HepG2 (cell line): ENCODE measurements at regions not wholly inside any gene's neighbourhood (a gene's known extent, or its start where the extent isn't known, plus 50 kb on each side); places are given as distances from the start of the nearest gene placed in this dataset.

ENCODE experiments used
- ATAC-seq: fragments of 200-7000 bp; cut with Tn5 transposase; 3 replicates; pipeline ENCODE4 v1.9.1; 2020; ENCODE audit warnings: mild to moderate bottlenecking, moderate library complexity
- BruUV-seq: library from RNA; stranded (reverse); fragments of 400-500 nt; replicated peaks from 2 replicates; lab custom pipeline; 2021; lab: Mats Ljungman, UMichigan
- CTCF ChIA-PET: fragments of 300-600 bp; formaldehyde crosslinking; extraction: SDS; loops from one replicate; lab custom pipeline; 2021; ENCODE audit warnings: low total read pairs, inconsistent platforms, low intra/inter-chr PET ratio; lab: Yijun Ruan, JAX
- POLR2A ChIA-PET: fragments of 350-600 bp; sonication (Branson Sonifier 250); formaldehyde crosslinking; loops from one replicate; lab custom pipeline; 2020; ENCODE audit warnings: antibody characterized with exemption, inconsistent platforms; lab: Yijun Ruan, JAX
- DNase-seq: peaks from one replicate; pipeline ENCODE4 v3.0.0-alpha.2; 2015; ENCODE audit warnings: low spot score
- FAIRE-seq: peaks from 3 replicates; lab custom pipeline; 2011; peaks lifted over from hg19 to GRCh38; lab: Jason Lieb, UNC
- H2AFZ ChIP-seq: one replicate; pipeline ENCODE4 v1.6.1; 2011; ENCODE audit warnings: low read length, inconsistent platforms
- H3K27ac ChIP-seq: fragments of 300-600 bp; 3 replicates; pipeline ENCODE4 v1.8.0; 2011; ENCODE audit warnings: mixed run types, mild to moderate bottlenecking, mixed read lengths, low read length, inconsistent platforms; ENCODE audit not compliant: insufficient read depth; ENCODE audit errors: extremely low read length
- H3K27me3 ChIP-seq, 2 experiments: fragments of 200-600 bp in 1 of 2; 2 replicates in 1 of 2; 3 replicates in 1 of 2; pipeline versions ENCODE4 v1.6.0 to v1.8.0; 2011; ENCODE audit warnings: low read length in 2 of 2, mild to moderate bottlenecking in 2 of 2, moderate library complexity in 2 of 2, inconsistent platforms in 1 of 2; ENCODE audit not compliant: insufficient read depth in 2 of 2, control insufficient read depth in 1 of 2
- H3K36me3 ChIP-seq, 2 experiments: fragments of 200-600 bp in 1 of 2; replicated peaks in 1 of 2; 2 replicates in 1 of 2; 3 replicates in 1 of 2; pipeline versions ENCODE4 v1.5.1 to v1.8.0; 2011; ENCODE audit warnings: low read length in 2 of 2, inconsistent platforms in 1 of 2; ENCODE audit not compliant: insufficient read depth in 2 of 2, control insufficient read depth in 1 of 2
- H3K4me1 ChIP-seq: 2 replicates; pipeline ENCODE4 v1.5.1; 2012; ENCODE audit warnings: low read length, inconsistent platforms; ENCODE audit not compliant: insufficient read depth
- H3K4me2 ChIP-seq: 2 replicates; pipeline ENCODE4 v1.6.0; 2011; ENCODE audit warnings: low read depth, low read length, inconsistent platforms
- H3K4me3 ChIP-seq, 3 experiments: fragments of 200-600 bp in 1 of 3; sonication (generic), shearing (Covaris generic) in 1 of 3; replicated peaks in 1 of 3; 2 replicates each; pipeline ENCODE4 v1.5.1; 2011 to 2016; ENCODE audit warnings: low read length in 3 of 3, inconsistent platforms in 2 of 3, low read depth in 2 of 3, mild to moderate bottlenecking in 2 of 3, control low read depth in 1 of 3, mixed read lengths in 1 of 3; ENCODE audit not compliant: insufficient read depth in 1 of 3
- H3K79me2 ChIP-seq: one replicate; pipeline ENCODE4 v1.6.1; 2011; ENCODE audit warnings: low read length, inconsistent platforms; ENCODE audit not compliant: insufficient read depth
- H3K9ac ChIP-seq: 2 replicates; pipeline ENCODE4 v1.6.0; 2011; ENCODE audit warnings: mild to moderate bottlenecking, low read depth, low read length, inconsistent platforms; ENCODE audit not compliant: insufficient read depth
- H3K9me3 ChIP-seq: 2 replicates; pipeline ENCODE4 v1.5.1; 2012; ENCODE audit warnings: mild to moderate bottlenecking, low read length
- H4K20me1 ChIP-seq: 2 replicates; pipeline ENCODE4 v1.6.0; 2011; ENCODE audit warnings: inconsistent platforms, mild to moderate bottlenecking, low read length, moderate library complexity; ENCODE audit not compliant: insufficient read depth
- DZIP1 ChIP-seq: sonication (generic); formaldehyde crosslinking; IDR thresholded peaks from 2 replicates; pipeline ENCODE4 v1.5.0; 2020; ENCODE audit warnings: mild to moderate bottlenecking, missing genetic modification reagents
- HOXA5 ChIP-seq: sonication (generic); formaldehyde crosslinking; IDR thresholded peaks from 2 replicates; pipeline ENCODE4 v1.4.0; 2020; ENCODE audit warnings: missing genetic modification reagents
- LBX2 ChIP-seq: sonication (generic); formaldehyde crosslinking; IDR thresholded peaks from 2 replicates; pipeline ENCODE4 v1.5.0; 2020; ENCODE audit warnings: missing genetic modification reagents, mild to moderate bottlenecking, borderline replicate concordance
- MZF1 ChIP-seq: sonication (generic); formaldehyde crosslinking; IDR thresholded peaks from 2 replicates; pipeline ENCODE4 v1.8.1; 2023; ENCODE audit warnings: mild to moderate bottlenecking, missing genetic modification reagents, borderline replicate concordance
- NFKB2 ChIP-seq: sonication (generic); formaldehyde crosslinking; IDR thresholded peaks from 2 replicates; pipeline ENCODE4 v1.4.0; 2020; ENCODE audit warnings: missing genetic modification reagents, borderline replicate concordance
- SNRNP70 ChIP-seq: fragments of 200-400 bp; formaldehyde crosslinking; IDR thresholded peaks from 2 replicates; pipeline ENCODE4 v1.6.1; 2017; ENCODE audit warnings: mild to moderate bottlenecking, low read depth, low read length, moderate library complexity
- SOX5 ChIP-seq: IDR thresholded peaks from 2 replicates; pipeline ENCODE4 v1.6.1; 2016; ENCODE audit warnings: borderline replicate concordance
- SP140L ChIP-seq: sonication (generic); formaldehyde crosslinking; IDR thresholded peaks from 2 replicates; pipeline ENCODE4 v1.4.0; 2020; ENCODE audit warnings: missing genetic modification reagents, borderline replicate concordance
- SRSF9 ChIP-seq: fragments of 200-400 bp; formaldehyde crosslinking; IDR thresholded peaks from 2 replicates; pipeline ENCODE4 v1.6.1; 2018; ENCODE audit warnings: borderline replicate concordance, mild to moderate bottlenecking, low read depth, low read length; ENCODE audit not compliant: insufficient read depth, poor library complexity, severe bottlenecking
- YY1 ChIP-seq: IDR thresholded peaks from 2 replicates; pipeline ENCODE4 v1.6.1; 2011; ENCODE audit warnings: low read length, low read depth, moderate library complexity, mild to moderate bottlenecking; ENCODE audit not compliant: insufficient read depth, insufficient replicate concordance
- ZSCAN31 ChIP-seq: sonication (generic); formaldehyde crosslinking; IDR thresholded peaks from 2 replicates; pipeline ENCODE4 v1.5.0; 2020; ENCODE audit warnings: low read depth, mild to moderate bottlenecking, missing genetic modification reagents
- in situ Hi-C: cut with HindIII; loops from 2 replicates; pipeline ENCODE4 v1.10.0; 2017; ENCODE audit warnings: low pct_unique_long_range_greater_than_20kb; ENCODE audit not compliant: extremely low pct_ligation_motif_present
- intact Hi-C: fragments of 100-400 bp; cut with micrococcal nuclease; formaldehyde crosslinking; loops from one replicate; pipeline ENCODE4 v1.10.0; 2022; ENCODE audit not compliant: unreplicated experiment
- TF ChIP-seq, protein P1 (sequence below): IDR thresholded peaks from 2 replicates; pipeline ENCODE4 v1.6.1; 2018; ENCODE audit warnings: missing genetic modification reagents
- TF ChIP-seq, protein P2 (sequence below): sonication (generic); formaldehyde crosslinking; IDR thresholded peaks from 2 replicates; pipeline ENCODE4 v1.4.0; 2020; ENCODE audit warnings: missing genetic modification reagents, low read depth, mild to moderate bottlenecking, borderline replicate concordance

GRCh38 chr6:4308364-4308763 is 173.0 kb upstream of the ECI2 start (continued):
- TF ChIP-seq SRSF9 = no peak

DNA sequence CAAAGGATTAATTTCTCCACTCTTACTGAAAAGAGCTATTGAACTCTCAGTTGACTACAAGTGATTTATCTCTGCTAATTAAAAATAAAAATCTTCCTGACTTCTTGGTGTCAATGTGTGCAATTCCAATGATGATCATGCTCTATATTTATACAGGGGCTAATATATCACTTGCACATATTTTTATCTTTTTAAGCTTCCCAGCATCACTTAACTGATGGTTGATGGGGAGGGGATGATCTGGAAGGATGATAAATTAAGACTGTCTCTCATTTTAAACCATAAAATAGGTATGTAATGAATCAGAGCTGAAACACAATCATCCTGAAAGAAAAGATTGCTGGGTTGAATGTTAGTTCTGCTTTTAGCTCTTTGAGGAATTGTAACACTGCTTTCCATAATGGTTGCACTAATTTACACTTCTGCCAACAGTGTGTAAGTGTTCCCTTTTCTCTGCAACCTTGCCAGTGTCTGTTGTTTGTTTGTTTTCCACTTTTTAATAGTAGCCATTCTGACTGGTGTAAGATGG is 169.6 kb upstream of the ECI2 start:
- FAIRE-seq (peak; percentile 4), DNase-seq (no peak), ATAC-seq (no peak)
- POLR2A ChIA-PET = no interaction called here
- Histone ChIP-seq H3K4me3 (no peak overlapping the region), H3K36me3 (no peaks in the 10 kb centered on the region), H3K4me2 (no peak overlapping the region), H2AFZ (no peak overlapping the region), H3K79me2 (no peaks in the 10 kb centered on the region), H4K20me1 (no peaks in the 10 kb centered on the region), H3K9ac (no peak overlapping the region), H3K9me3 (no peaks in the 10 kb centered on the region), H3K4me1 (no peaks in the 10 kb centered on the region), H3K27me3 (0 out of 5 replicates have a peak, but pooled peaks cover 0 to 4% of the 10 kb centered on the region in 2 experiments), H3K27ac (no peak overlapping the region)
- CTCF ChIA-PET = no interaction called here
- TF ChIP-seq LBX2 (CRISPR knock-in tag) (no peak), YY1 (no peak), SNRNP70 (no peak), SP140L (CRISPR knock-in tag) (no peak), DZIP1 (no peak), HOXA5 (no peak), NFKB2 (no peak), ZSCAN31 (CRISPR knock-in tag) (no peak), MZF1 (no peak), SOX5 (CRISPR knock-in tag) (no peak)
- TF ChIP-seq, protein P1, sequence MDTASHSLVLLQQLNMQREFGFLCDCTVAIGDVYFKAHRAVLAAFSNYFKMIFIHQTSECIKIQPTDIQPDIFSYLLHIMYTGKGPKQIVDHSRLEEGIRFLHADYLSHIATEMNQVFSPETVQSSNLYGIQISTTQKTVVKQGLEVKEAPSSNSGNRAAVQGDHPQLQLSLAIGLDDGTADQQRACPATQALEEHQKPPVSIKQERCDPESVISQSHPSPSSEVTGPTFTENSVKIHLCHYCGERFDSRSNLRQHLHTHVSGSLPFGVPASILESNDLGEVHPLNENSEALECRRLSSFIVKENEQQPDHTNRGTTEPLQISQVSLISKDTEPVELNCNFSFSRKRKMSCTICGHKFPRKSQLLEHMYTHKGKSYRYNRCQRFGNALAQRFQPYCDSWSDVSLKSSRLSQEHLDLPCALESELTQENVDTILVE (CRISPR knock-in tag) = no peak
- TF ChIP-seq, protein P2, sequence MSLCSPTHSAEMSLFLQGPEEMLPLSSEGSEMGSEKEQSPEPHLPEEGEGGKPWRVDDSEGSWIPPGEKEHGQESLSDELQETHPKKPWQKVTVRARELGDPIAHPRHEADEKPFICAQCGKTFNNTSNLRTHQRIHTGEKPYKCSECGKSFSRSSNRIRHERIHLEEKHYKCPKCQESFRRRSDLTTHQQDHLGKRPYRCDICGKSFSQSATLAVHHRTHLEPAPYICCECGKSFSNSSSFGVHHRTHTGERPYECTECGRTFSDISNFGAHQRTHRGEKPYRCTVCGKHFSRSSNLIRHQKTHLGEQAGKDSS = no peak
- no TSS peak for BruUV-seq
- intact Hi-C loops (no loop called here), in situ Hi-C loops (no loop called here)
